ENCODE measurements at regions not wholly inside any gene's neighbourhood (a gene's known extent, or its start where the extent isn't known, plus 50 kb on each side); places are given as distances from the start of the nearest gene placed in this dataset.

DNA sequence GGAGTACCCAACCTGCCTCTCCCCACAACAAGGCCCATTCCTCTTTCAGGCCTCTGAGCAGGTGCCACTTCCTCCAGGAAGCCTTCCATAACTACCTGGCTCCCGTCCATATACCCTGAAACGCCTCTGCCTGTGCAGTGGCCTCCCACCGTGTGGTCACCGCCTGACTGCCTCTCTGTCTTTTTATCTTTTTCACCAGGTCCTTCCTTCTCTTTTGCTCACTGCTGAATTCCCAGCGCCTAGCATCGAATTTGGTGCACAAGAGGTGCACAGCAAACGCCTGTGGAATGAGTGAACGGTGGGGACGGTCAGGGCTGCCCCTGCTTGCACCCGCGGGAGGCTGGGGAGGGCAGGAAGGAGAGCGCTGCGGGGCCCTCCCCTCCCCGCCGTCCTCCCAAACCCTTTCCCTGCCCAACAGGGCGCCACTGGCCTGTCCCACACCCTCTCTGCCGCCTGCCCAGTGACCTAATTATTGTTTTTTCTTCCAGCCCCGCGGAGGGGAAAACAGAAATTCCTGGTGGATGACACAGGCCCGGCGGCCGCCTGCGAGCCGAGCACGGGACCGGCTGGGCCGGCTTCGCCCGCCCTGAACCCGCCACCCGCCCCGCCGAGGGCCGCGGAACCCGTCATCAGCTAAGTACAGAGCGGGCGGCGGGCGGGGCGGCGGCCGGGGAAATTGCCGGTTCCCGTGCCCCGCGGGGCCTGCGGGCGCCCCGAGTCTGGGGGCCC is 140.1 kb downstream of the SMAD6 start (continued):
- peak; percentile 76 for TF ChIP-seq ZNF263 (CRISPR knock-in tag; IDR thresholded peaks at IDR 0.05; ENCODE audit: borderline replicate concordance)
- 0 out of 2 replicates have a peak, but pooled peaks have one; percentile 56 for TF ChIP-seq MTA3 (IDR thresholded peaks at IDR 0.05; ENCODE audit: borderline replicate concordance)
- TF ChIP-seq CCNT2 (IDR thresholded peaks at IDR 0.05; ENCODE audit: borderline replicate concordance, extremely low read depth, insufficient read length, low read depth, low read length) = peak; percentile 32
- peak; percentile 54; the same call in 1 of the 2 replicates for TF ChIP-seq CTBP1 (IDR thresholded peaks at IDR 0.05; ENCODE audit: borderline replicate concordance)
- peak; percentile 51 for TF ChIP-seq TCF3 (CRISPR knock-in tag; IDR thresholded peaks at IDR 0.05)
- TF ChIP-seq CHD2 (IDR thresholded peaks at IDR 0.05; ENCODE audit: low read depth, low read length) = no peak
- TF ChIP-seq, protein P1, sequence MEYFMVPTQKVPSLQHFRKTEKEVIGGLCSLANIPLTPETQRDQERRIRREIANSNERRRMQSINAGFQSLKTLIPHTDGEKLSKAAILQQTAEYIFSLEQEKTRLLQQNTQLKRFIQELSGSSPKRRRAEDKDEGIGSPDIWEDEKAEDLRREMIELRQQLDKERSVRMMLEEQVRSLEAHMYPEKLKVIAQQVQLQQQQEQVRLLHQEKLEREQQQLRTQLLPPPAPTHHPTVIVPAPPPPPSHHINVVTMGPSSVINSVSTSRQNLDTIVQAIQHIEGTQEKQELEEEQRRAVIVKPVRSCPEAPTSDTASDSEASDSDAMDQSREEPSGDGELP (CRISPR knock-in tag; IDR thresholded peaks at IDR 0.05; ENCODE audit: borderline replicate concordance) = 0 out of 2 replicates have a peak, but pooled peaks have one; percentile 21
- peak; percentile 88 for TF ChIP-seq BHLHE40 (IDR thresholded peaks at IDR 0.05; ENCODE audit: low read length)
- no peak for TF ChIP-seq MTA1 (IDR thresholded peaks at IDR 0.05; ENCODE audit: borderline replicate concordance)
- TF ChIP-seq TEAD2 (tag; IDR thresholded peaks at IDR 0.05) = no peak
- peak; percentile 68 for TF ChIP-seq DPF2 (IDR thresholded peaks at IDR 0.05)
- TF ChIP-seq CREBBP (IDR thresholded peaks at IDR 0.05; ENCODE audit: low read depth, low read length) = no peak
- peak; percentile 17; the same call in 1 of the 2 replicates for TF ChIP-seq JUN (IDR thresholded peaks at IDR 0.05; ENCODE audit: borderline replicate concordance, low read depth, low read length)
- no peak for TF ChIP-seq JUN (CRISPR knock-in tag; IDR thresholded peaks at IDR 0.05; ENCODE audit: borderline replicate concordance)
- TF ChIP-seq NEUROD1 (IDR thresholded peaks at IDR 0.05; ENCODE audit: borderline replicate concordance, low read depth, low read length, partially characterized antibody) = peak; percentile 13
- peak; percentile 42; the same call in 1 of the 2 replicates for TF ChIP-seq ZKSCAN1 (IDR thresholded peaks at IDR 0.05; ENCODE audit: low read depth, low read length)
- TF ChIP-seq, protein P2, sequence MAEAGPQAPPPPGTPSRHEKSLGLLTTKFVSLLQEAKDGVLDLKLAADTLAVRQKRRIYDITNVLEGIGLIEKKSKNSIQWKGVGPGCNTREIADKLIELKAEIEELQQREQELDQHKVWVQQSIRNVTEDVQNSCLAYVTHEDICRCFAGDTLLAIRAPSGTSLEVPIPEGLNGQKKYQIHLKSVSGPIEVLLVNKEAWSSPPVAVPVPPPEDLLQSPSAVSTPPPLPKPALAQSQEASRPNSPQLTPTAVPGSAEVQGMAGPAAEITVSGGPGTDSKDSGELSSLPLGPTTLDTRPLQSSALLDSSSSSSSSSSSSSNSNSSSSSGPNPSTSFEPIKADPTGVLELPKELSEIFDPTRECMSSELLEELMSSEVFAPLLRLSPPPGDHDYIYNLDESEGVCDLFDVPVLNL (CRISPR knock-in tag; IDR thresholded peaks at IDR 0.05; ENCODE audit: low read depth) = no peak
- TF ChIP-seq, protein P3, sequence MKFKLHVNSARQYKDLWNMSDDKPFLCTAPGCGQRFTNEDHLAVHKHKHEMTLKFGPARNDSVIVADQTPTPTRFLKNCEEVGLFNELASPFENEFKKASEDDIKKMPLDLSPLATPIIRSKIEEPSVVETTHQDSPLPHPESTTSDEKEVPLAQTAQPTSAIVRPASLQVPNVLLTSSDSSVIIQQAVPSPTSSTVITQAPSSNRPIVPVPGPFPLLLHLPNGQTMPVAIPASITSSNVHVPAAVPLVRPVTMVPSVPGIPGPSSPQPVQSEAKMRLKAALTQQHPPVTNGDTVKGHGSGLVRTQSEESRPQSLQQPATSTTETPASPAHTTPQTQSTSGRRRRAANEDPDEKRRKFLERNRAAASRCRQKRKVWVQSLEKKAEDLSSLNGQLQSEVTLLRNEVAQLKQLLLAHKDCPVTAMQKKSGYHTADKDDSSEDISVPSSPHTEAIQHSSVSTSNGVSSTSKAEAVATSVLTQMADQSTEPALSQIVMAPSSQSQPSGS (CRISPR knock-in tag; IDR thresholded peaks at IDR 0.05) = no peak
- peak; percentile 98 for TF ChIP-seq SMARCA5 (IDR thresholded peaks at IDR 0.05)
- TF ChIP-seq, protein P4, sequence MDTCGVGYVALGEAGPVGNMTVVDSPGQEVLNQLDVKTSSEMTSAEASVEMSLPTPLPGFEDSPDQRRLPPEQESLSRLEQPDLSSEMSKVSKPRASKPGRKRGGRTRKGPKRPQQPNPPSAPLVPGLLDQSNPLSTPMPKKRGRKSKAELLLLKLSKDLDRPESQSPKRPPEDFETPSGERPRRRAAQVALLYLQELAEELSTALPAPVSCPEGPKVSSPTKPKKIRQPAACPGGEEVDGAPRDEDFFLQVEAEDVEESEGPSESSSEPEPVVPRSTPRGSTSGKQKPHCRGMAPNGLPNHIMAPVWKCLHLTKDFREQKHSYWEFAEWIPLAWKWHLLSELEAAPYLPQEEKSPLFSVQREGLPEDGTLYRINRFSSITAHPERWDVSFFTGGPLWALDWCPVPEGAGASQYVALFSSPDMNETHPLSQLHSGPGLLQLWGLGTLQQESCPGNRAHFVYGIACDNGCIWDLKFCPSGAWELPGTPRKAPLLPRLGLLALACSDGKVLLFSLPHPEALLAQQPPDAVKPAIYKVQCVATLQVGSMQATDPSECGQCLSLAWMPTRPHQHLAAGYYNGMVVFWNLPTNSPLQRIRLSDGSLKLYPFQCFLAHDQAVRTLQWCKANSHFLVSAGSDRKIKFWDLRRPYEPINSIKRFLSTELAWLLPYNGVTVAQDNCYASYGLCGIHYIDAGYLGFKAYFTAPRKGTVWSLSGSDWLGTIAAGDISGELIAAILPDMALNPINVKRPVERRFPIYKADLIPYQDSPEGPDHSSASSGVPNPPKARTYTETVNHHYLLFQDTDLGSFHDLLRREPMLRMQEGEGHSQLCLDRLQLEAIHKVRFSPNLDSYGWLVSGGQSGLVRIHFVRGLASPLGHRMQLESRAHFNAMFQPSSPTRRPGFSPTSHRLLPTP (IDR thresholded peaks at IDR 0.05; ENCODE audit: borderline replicate concordance, extremely low read depth, insufficient read length) = peak; percentile 56
- TF ChIP-seq CBFA2T2 (conservative IDR thresholded peaks at IDR 0.05) = peak; percentile 28; the same call in 1 of the 2 replicates
- peak; percentile 43 for TF ChIP-seq EGR1 (conservative IDR thresholded peaks at IDR 0.05)
